ENCODE measurements at regions not wholly inside any gene's neighbourhood (a gene's known extent, or its start where the extent isn't known, plus 50 kb on each side); places are given as distances from the start of the nearest gene placed in this dataset.

- H3K36me3 ChIP-seq (ENCODE audit: insufficient read depth, low read length) = no peaks in the 10 kb centered on the region
- Mint-ChIP-seq H3K36me3 (peaks cover 0 to 4% (median 2%) of the 10 kb centered on the region in 3 donors), H3K27me3 (no peaks in the 10 kb centered on the region), H3K9me3 (no peaks in the 10 kb centered on the region), H3K4me3 (no peak overlapping the region), H3K27ac (peak overlapping the region in 5 of 8 donors; percentile 22 to 68 (median 61)), H3K4me1 (peaks cover 38 to 42% (median 42%) of the 10 kb centered on the region in 3 donors)
- H3K9me3 ChIP-seq (ENCODE audit: low read length) = no peaks in the 10 kb centered on the region
- no peaks in the 10 kb centered on the region for H3K27me3 ChIP-seq (ENCODE audit: insufficient read depth, low read length, poor library complexity, severe bottlenecking)
- no peak overlapping the region for H3K27ac ChIP-seq (ENCODE audit: low read depth, low read length)
- ChIA-PET POLR2A (interaction anchor here (1.2 kb wide), 1 partner anchor 18 kb away, joined by 3 read pairs; no protein-coding TSS in a partner anchor), CTCF (no interaction called here)
- H3K4me1 ChIP-seq (ENCODE audit: insufficient read depth, low read length) = peaks cover 19% of the 10 kb centered on the region
- DNase-seq = no peak
- H3K4me3 ChIP-seq (ENCODE audit: low read length) = no peak overlapping the region
Measured at GRCh38 chr1:59064592-59064991, 232.3 kb upstream of the FGGY start.

- Histone ChIP-seq H3K27me3 (ENCODE audit: insufficient read depth, low read length, poor library complexity, severe bottlenecking) (no peaks in the 10 kb centered on the region), H3K36me3 (ENCODE audit: insufficient read depth, low read length) (no peaks in the 10 kb centered on the region), H3K4me3 (ENCODE audit: low read length) (no peak overlapping the region), H3K27ac (ENCODE audit: low read depth, low read length) (no peak overlapping the region), H3K9me3 (ENCODE audit: low read length) (no peaks in the 10 kb centered on the region), H3K4me1 (ENCODE audit: insufficient read depth, low read length) (peaks cover 28% of the 10 kb centered on the region)
- no peaks in the 10 kb centered on the region for H3K27me3 Mint-ChIP-seq
- H3K9me3 Mint-ChIP-seq = no peaks in the 10 kb centered on the region
- no peaks in the 10 kb centered on the region for H3K36me3 Mint-ChIP-seq
- H3K4me1 Mint-ChIP-seq = peaks cover 46 to 50% (median 47%) of the 10 kb centered on the region in 3 donors
- H3K27ac Mint-ChIP-seq = peak overlapping the region in 1 of 8 donors; percentile 35
- ChIA-PET POLR2A (no interaction called here), CTCF (interaction anchor here (1.6 to 2.0 kb wide), 2 partner anchors 10 to 19 kb away, joined by 4 to 6 read pairs; no protein-coding TSS in a partner anchor)
- no peak overlapping the region for H3K4me3 Mint-ChIP-seq
- no peak for DNase-seq
Measured at GRCh38 chr1:59066236-59066635, 230.7 kb upstream of the FGGY start.

- POLR2A ChIA-PET = interaction anchor here (0.9 to 2.0 kb wide), 2 partner anchors 287 to 288 kb away, joined by 3 to 8 read pairs; partner anchors contain the start of gene JUN
- Histone ChIP-seq H3K36me3 (ENCODE audit: insufficient read depth, low read length) (no peaks in the 10 kb centered on the region), H3K27me3 (ENCODE audit: insufficient read depth, low read length, poor library complexity, severe bottlenecking) (no peaks in the 10 kb centered on the region), H3K27ac (ENCODE audit: low read depth, low read length) (no peak overlapping the region), H3K9me3 (ENCODE audit: low read length) (no peaks in the 10 kb centered on the region), H3K4me1 (ENCODE audit: insufficient read depth, low read length) (peaks cover 24% of the 10 kb centered on the region), H3K4me3 (ENCODE audit: low read length) (no peak overlapping the region)
- Mint-ChIP-seq H3K27ac (peak overlapping the region; percentile 56 to 90 (median 82)), H3K27me3 (no peaks in the 10 kb centered on the region), H3K4me3 (peak overlapping the region in 6 of 7 donors; percentile 42 to 75 (median 70)), H3K9me3 (no peaks in the 10 kb centered on the region), H3K36me3 (no peaks in the 10 kb centered on the region), H3K4me1 (peaks cover 25 to 34% (median 30%) of the 10 kb centered on the region in 3 donors)
- CTCF ChIA-PET = interaction anchor here (1.3 to 1.6 kb wide), 3 partner anchors 9 to 25 kb away, joined by 3 to 4 read pairs (median 4); no protein-coding TSS in a partner anchor
- no peak for DNase-seq
Measured at GRCh38 chr1:59070610-59071009, 226.3 kb upstream of the FGGY start.

GRCh38 chr1:59071289-59071688 lies 225.6 kb upstream of the FGGY start:
- peaks cover 25 to 34% (median 30%) of the 10 kb centered on the region in 3 donors for H3K4me1 Mint-ChIP-seq
- no peaks in the 10 kb centered on the region for H3K27me3 ChIP-seq (ENCODE audit: insufficient read depth, low read length, poor library complexity, severe bottlenecking)
- peak overlapping the region; percentile 19 for H3K4me3 ChIP-seq (ENCODE audit: low read length)
- H3K36me3 ChIP-seq (ENCODE audit: insufficient read depth, low read length) = no peaks in the 10 kb centered on the region
- ChIA-PET CTCF (interaction anchor here (0.9 to 1.6 kb wide), 5 partner anchors 9 to 55 kb away, joined by 3 to 4 read pairs (median 4); no protein-coding TSS in a partner anchor), POLR2A (interaction anchor here (0.9 to 2.0 kb wide), 2 partner anchors 288 to 289 kb away, joined by 3 to 8 read pairs; partner anchors contain the start of gene JUN)
- no peaks in the 10 kb centered on the region for H3K27me3 Mint-ChIP-seq
- H3K9me3 ChIP-seq (ENCODE audit: low read length) = no peaks in the 10 kb centered on the region
- peak in 2 of 5 donors; percentile 12 to 17 for DNase-seq
- H3K27ac Mint-ChIP-seq = peak overlapping the region; percentile 56 to 90 (median 82)
- H3K4me3 Mint-ChIP-seq = peak overlapping the region in 6 of 7 donors; percentile 52 to 75 (median 70)
- no peaks in the 10 kb centered on the region for H3K9me3 Mint-ChIP-seq
- no peaks in the 10 kb centered on the region for H3K36me3 Mint-ChIP-seq
- no peak overlapping the region for H3K27ac ChIP-seq (ENCODE audit: low read depth, low read length)
- H3K4me1 ChIP-seq (ENCODE audit: insufficient read depth, low read length) = peaks cover 24% of the 10 kb centered on the region

- H3K4me1 Mint-ChIP-seq = peaks cover 25 to 37% (median 30%) of the 10 kb centered on the region in 3 donors
- peak overlapping the region; percentile 56 to 90 (median 86) for H3K27ac Mint-ChIP-seq
- ChIA-PET CTCF (interaction anchor here (0.9 to 1.6 kb wide), 5 partner anchors 10 to 55 kb away, joined by 3 to 4 read pairs (median 3); no protein-coding TSS in a partner anchor), POLR2A (interaction anchor here (2.0 kb wide), 1 partner anchor 290 kb away, joined by 8 read pairs; no protein-coding TSS in a partner anchor)
- H3K9me3 Mint-ChIP-seq = no peaks in the 10 kb centered on the region
- DNase-seq = peak in 1 of 5 donors; percentile 52
- no peaks in the 10 kb centered on the region for H3K36me3 Mint-ChIP-seq
- Histone ChIP-seq H3K4me3 (ENCODE audit: low read length) (peak overlapping the region; percentile 33), H3K36me3 (ENCODE audit: insufficient read depth, low read length) (no peaks in the 10 kb centered on the region), H3K27ac (ENCODE audit: low read depth, low read length) (no peak overlapping the region), H3K9me3 (ENCODE audit: low read length) (no peaks in the 10 kb centered on the region), H3K4me1 (ENCODE audit: insufficient read depth, low read length) (peaks cover 24% of the 10 kb centered on the region), H3K27me3 (ENCODE audit: insufficient read depth, low read length, poor library complexity, severe bottlenecking) (no peaks in the 10 kb centered on the region)
- H3K4me3 Mint-ChIP-seq = peak overlapping the region in 6 of 7 donors; percentile 52 to 75 (median 71)
- peaks cover 0 to 2% of the 10 kb centered on the region in 2 donors for H3K27me3 Mint-ChIP-seq
Measured at GRCh38 chr1:59071876-59072582, 224.9 kb upstream of the FGGY start.

- ChIA-PET POLR2A (interaction anchor here (2.0 kb wide), 1 partner anchor 290 kb away, joined by 8 read pairs; no protein-coding TSS in a partner anchor), CTCF (interaction anchor here (1.0 to 1.4 kb wide), 3 partner anchors 11 to 52 kb away, joined by 3 to 4 read pairs (median 3); no protein-coding TSS in a partner anchor)
- H3K27me3 Mint-ChIP-seq = peaks cover 0 to 2% of the 10 kb centered on the region in 2 donors
- no peaks in the 10 kb centered on the region for H3K36me3 Mint-ChIP-seq
- no peak for DNase-seq
- Histone ChIP-seq H3K4me1 (ENCODE audit: insufficient read depth, low read length) (peaks cover 24% of the 10 kb centered on the region), H3K27me3 (ENCODE audit: insufficient read depth, low read length, poor library complexity, severe bottlenecking) (no peaks in the 10 kb centered on the region), H3K36me3 (ENCODE audit: insufficient read depth, low read length) (no peaks in the 10 kb centered on the region), H3K9me3 (ENCODE audit: low read length) (no peaks in the 10 kb centered on the region), H3K27ac (ENCODE audit: low read depth, low read length) (no peak overlapping the region), H3K4me3 (ENCODE audit: low read length) (peak overlapping the region; percentile 33)
- H3K27ac Mint-ChIP-seq = peak overlapping the region; percentile 0 to 85 (median 66)
- peaks cover 25 to 37% (median 30%) of the 10 kb centered on the region in 3 donors for H3K4me1 Mint-ChIP-seq
- no peaks in the 10 kb centered on the region for H3K9me3 Mint-ChIP-seq
- H3K4me3 Mint-ChIP-seq = peak overlapping the region in 6 of 7 donors; percentile 3 to 71 (median 52)
Measured at GRCh38 chr1:59072583-59072947, 224.3 kb upstream of the FGGY start.

- no peak for DNase-seq
Measured at GRCh38 chr1:59074598-59074997, 222.3 kb upstream of the FGGY start.

GRCh38 chr1:59075021-59075420 lies 221.9 kb upstream of the FGGY start:
- CTCF ChIA-PET = no interaction called here
- no peaks in the 10 kb centered on the region for H3K36me3 ChIP-seq (ENCODE audit: insufficient read depth, low read length)

More at GRCh38 chr1:59074598-59074997, 222.3 kb upstream of the FGGY start:
- H3K36me3 Mint-ChIP-seq = no peaks in the 10 kb centered on the region
- H3K4me1 Mint-ChIP-seq = peaks cover 25 to 36% (median 29%) of the 10 kb centered on the region in 3 donors
- Histone ChIP-seq H3K27ac (ENCODE audit: low read depth, low read length) (no peak overlapping the region), H3K36me3 (ENCODE audit: insufficient read depth, low read length) (no peaks in the 10 kb centered on the region), H3K9me3 (ENCODE audit: low read length) (no peaks in the 10 kb centered on the region), H3K4me3 (ENCODE audit: low read length) (no peak overlapping the region), H3K27me3 (ENCODE audit: insufficient read depth, low read length, poor library complexity, severe bottlenecking) (no peaks in the 10 kb centered on the region), H3K4me1 (ENCODE audit: insufficient read depth, low read length) (peaks cover 24% of the 10 kb centered on the region)
- no peak overlapping the region for H3K4me3 Mint-ChIP-seq
- ChIA-PET CTCF (no interaction called here), POLR2A (no interaction called here)
- H3K9me3 Mint-ChIP-seq = no peaks in the 10 kb centered on the region
- no peak overlapping the region for H3K27ac Mint-ChIP-seq
- H3K27me3 Mint-ChIP-seq = peaks cover 0 to 2% of the 10 kb centered on the region in 2 donors

More at GRCh38 chr1:59075021-59075420, 221.9 kb upstream of the FGGY start:
- Histone ChIP-seq H3K9me3 (ENCODE audit: low read length) (no peaks in the 10 kb centered on the region), H3K4me3 (ENCODE audit: low read length) (no peak overlapping the region), H3K4me1 (ENCODE audit: insufficient read depth, low read length) (peaks cover 24% of the 10 kb centered on the region), H3K27me3 (ENCODE audit: insufficient read depth, low read length, poor library complexity, severe bottlenecking) (no peaks in the 10 kb centered on the region), H3K27ac (ENCODE audit: low read depth, low read length) (no peak overlapping the region)
- Mint-ChIP-seq H3K4me3 (no peak overlapping the region), H3K9me3 (no peaks in the 10 kb centered on the region), H3K27ac (no peak overlapping the region), H3K4me1 (peaks cover 25 to 32% (median 25%) of the 10 kb centered on the region in 3 donors), H3K27me3 (peaks cover 0 to 2% of the 10 kb centered on the region in 2 donors), H3K36me3 (no peaks in the 10 kb centered on the region)
- POLR2A ChIA-PET = no interaction called here
- DNase-seq = no peak
